ENCODE measurements at regions not wholly inside any gene's neighbourhood (a gene's known extent, or its start where the extent isn't known, plus 50 kb on each side); places are given as distances from the start of the nearest gene placed in this dataset.

GRCh38 chr21:35637431-35637830, 422.9 kb downstream of the SETD4 start:
- 93% methylated on average over 2 of the region's 2 CpGs for whole genome bisulfite sequencing (ENCODE audit: insufficient coverage)
- no peak for DNase-seq
- Mint-ChIP-seq H3K27me3 (ENCODE audit: low read depth in 2 of 2) (peaks cover 7 to 32% of the 10 kb centered on the region in 2 donors), H3K4me1 (no peaks in the 10 kb centered on the region), H3K36me3 (no peaks in the 10 kb centered on the region), H3K9me3 (no peaks in the 10 kb centered on the region), H3K27ac (no peak overlapping the region), H3K4me3 (no peak overlapping the region)
- no peaks in the 10 kb centered on the region for H3K27me3 ChIP-seq (ENCODE audit: control insufficient read depth, insufficient read depth, low read length)
- intact Hi-C loops (cut with micrococcal nuclease): no loop called here
- no peak for TF ChIP-seq CTCF (IDR thresholded peaks at IDR 0.05)
- no peaks in the 10 kb centered on the region for H3K36me3 ChIP-seq (ENCODE audit: control insufficient read depth, insufficient read depth, low read length)
- H3K27ac ChIP-seq (ENCODE audit: low read length): no peak overlapping the region
- no peak overlapping the region for H3K4me3 ChIP-seq (ENCODE audit: low read length)
- no peaks in the 10 kb centered on the region for H3K9me3 ChIP-seq (ENCODE audit: control insufficient read depth, insufficient read depth, low read length)
- no peaks in the 10 kb centered on the region for H3K4me1 ChIP-seq (ENCODE audit: control insufficient read depth, insufficient read depth, low read length)
- ATAC-seq: no peak

- Mint-ChIP-seq H3K36me3 (no peaks in the 10 kb centered on the region), H3K27me3 (ENCODE audit: low read depth in 2 of 2) (peaks cover 7 to 23% of the 10 kb centered on the region in 2 donors), H3K27ac (no peak overlapping the region), H3K9me3 (no peaks in the 10 kb centered on the region), H3K4me3 (no peak overlapping the region), H3K4me1 (no peaks in the 10 kb centered on the region)
- no peak for TF ChIP-seq CTCF (IDR thresholded peaks at IDR 0.05)
- intact Hi-C loops (cut with micrococcal nuclease): no loop called here
- H3K9me3 ChIP-seq (ENCODE audit: control insufficient read depth, insufficient read depth, low read length): no peaks in the 10 kb centered on the region
- H3K36me3 ChIP-seq (ENCODE audit: control insufficient read depth, insufficient read depth, low read length): no peaks in the 10 kb centered on the region
- H3K4me3 ChIP-seq (ENCODE audit: low read length): no peak overlapping the region
- no peaks in the 10 kb centered on the region for H3K4me1 ChIP-seq (ENCODE audit: control insufficient read depth, insufficient read depth, low read length)
- no peak overlapping the region for H3K27ac ChIP-seq (ENCODE audit: low read length)
- H3K27me3 ChIP-seq (ENCODE audit: control insufficient read depth, insufficient read depth, low read length): no peaks in the 10 kb centered on the region
- no CpG with 5 or more reads among the region's 1 CpG for WGBS (ENCODE audit: insufficient coverage)
- ATAC-seq: no peak
- no peak for DNase-seq
These were observed 424.3 kb downstream of the SETD4 start for GRCh38 chr21:35635994-35636393.

GRCh38 chr21:35635261-35635660, 425.1 kb downstream of the SETD4 start:
- H3K27ac Mint-ChIP-seq: no peak overlapping the region
- Histone ChIP-seq H3K27ac (ENCODE audit: low read length) (no peak overlapping the region), H3K4me1 (ENCODE audit: control insufficient read depth, insufficient read depth, low read length) (no peaks in the 10 kb centered on the region), H3K4me3 (ENCODE audit: low read length) (no peak overlapping the region), H3K27me3 (ENCODE audit: control insufficient read depth, insufficient read depth, low read length) (no peaks in the 10 kb centered on the region), H3K9me3 (ENCODE audit: control insufficient read depth, insufficient read depth, low read length) (no peaks in the 10 kb centered on the region), H3K36me3 (ENCODE audit: control insufficient read depth, insufficient read depth, low read length) (no peaks in the 10 kb centered on the region)
- 100% methylated on average over 2 of the region's 2 CpGs for WGBS (ENCODE audit: insufficient coverage)
- no peaks in the 10 kb centered on the region for H3K9me3 Mint-ChIP-seq
- H3K4me3 Mint-ChIP-seq: no peak overlapping the region
- no peaks in the 10 kb centered on the region for H3K4me1 Mint-ChIP-seq
- TF ChIP-seq CTCF (IDR thresholded peaks at IDR 0.05): no peak
- intact Hi-C loops (cut with micrococcal nuclease): no loop called here
- ATAC-seq (no peak), DNase-seq (no peak)
- peaks cover 7 to 23% of the 10 kb centered on the region in 2 donors for H3K27me3 Mint-ChIP-seq (ENCODE audit: low read depth in 2 of 2)
- no peaks in the 10 kb centered on the region for H3K36me3 Mint-ChIP-seq

DNA sequence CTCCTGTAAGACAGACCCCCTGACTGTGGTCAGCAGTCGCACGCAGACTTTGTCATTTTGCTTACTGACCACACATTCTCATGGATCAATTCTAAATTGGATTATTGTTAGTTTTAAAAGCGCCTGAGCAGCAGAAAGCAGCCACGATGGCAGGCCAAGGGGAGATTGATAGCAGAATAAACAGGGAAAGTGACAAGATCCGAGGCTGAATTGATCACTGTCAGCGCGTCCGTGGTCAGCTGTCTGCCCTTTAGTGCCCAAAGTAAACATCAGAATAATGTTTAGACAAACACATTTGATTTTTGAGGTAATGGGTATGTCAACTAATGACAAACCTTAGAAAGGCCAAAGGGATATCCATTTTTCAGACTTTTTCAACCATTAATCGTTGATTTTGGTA, 426.8 kb downstream of the SETD4 start:
- Mint-ChIP-seq H3K36me3 (no peaks in the 10 kb centered on the region), H3K9me3 (no peaks in the 10 kb centered on the region), H3K4me3 (no peak overlapping the region), H3K4me1 (no peaks in the 10 kb centered on the region), H3K27me3 (ENCODE audit: low read depth in 2 of 2) (peaks cover 17 to 27% of the 10 kb centered on the region in 2 donors), H3K27ac (no peak overlapping the region)
- Histone ChIP-seq H3K4me3 (ENCODE audit: low read length) (no peak overlapping the region), H3K27me3 (ENCODE audit: control insufficient read depth, insufficient read depth, low read length) (peaks cover 5% of the 10 kb centered on the region), H3K27ac (ENCODE audit: low read length) (no peak overlapping the region), H3K36me3 (ENCODE audit: control insufficient read depth, insufficient read depth, low read length) (no peaks in the 10 kb centered on the region), H3K9me3 (ENCODE audit: control insufficient read depth, insufficient read depth, low read length) (no peaks in the 10 kb centered on the region), H3K4me1 (ENCODE audit: control insufficient read depth, insufficient read depth, low read length) (no peaks in the 10 kb centered on the region)
- intact Hi-C loops (cut with micrococcal nuclease): no loop called here
- no peak for TF ChIP-seq CTCF (IDR thresholded peaks at IDR 0.05)
- 91% methylated on average over 9 of the region's 9 CpGs for WGBS (ENCODE audit: insufficient coverage)
- ATAC-seq (no peak), DNase-seq (no peak)

All from natural killer cell (primary cell).